ENCODE measurements at regions not wholly inside any gene's neighbourhood (a gene's known extent, or its start where the extent isn't known, plus 50 kb on each side); places are given as distances from the start of the nearest gene placed in this dataset.
"Not testable (repeated sequence)": the region's sequence is repeated elsewhere in the genome, so short reads cannot be mapped to it uniquely, and the experiment has no call there.

DNA sequence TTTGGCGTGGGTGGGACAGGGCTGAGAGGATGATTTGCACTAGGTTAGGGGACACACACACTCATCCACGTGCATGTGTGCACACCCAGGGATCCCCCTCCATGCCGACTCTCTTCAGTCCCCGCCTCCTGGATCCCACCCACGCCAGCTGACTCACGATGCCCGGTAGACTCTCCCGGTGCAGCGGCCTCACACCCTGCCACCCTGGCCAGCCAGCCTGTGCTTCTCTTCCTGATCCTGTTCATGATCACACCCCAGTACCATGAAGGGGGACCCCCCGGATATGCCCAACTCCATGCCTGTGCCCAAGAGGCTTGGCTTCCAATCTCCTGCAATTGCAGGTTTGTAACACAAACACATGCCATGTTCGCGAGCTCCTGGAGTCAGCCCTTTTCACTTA is 157.8 kb upstream of the HDAC4 start:
- DNase-seq, result no peak

- DNase-seq, result no peak
Observed at GRCh38 chr2:239557516-239557915, 156.7 kb upstream of the HDAC4 start.

DNA sequence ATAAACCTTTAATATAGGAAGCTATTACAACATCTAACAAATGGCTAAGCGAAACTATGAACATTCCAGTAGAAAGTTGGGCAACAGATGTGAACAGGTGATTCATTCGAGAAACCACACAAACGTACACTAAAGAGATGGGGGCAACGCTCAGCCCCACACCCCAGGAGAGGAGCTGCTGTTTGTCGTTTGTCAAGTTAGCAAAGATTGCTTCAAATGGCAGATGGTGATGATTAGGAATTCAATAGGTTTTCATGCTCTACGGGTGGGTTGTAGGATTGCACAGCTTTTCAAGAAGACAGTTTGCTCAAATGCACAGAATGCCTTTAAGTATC is 154.7 kb upstream of the HDAC4 start:
- DNase-seq, result no peak

DNA sequence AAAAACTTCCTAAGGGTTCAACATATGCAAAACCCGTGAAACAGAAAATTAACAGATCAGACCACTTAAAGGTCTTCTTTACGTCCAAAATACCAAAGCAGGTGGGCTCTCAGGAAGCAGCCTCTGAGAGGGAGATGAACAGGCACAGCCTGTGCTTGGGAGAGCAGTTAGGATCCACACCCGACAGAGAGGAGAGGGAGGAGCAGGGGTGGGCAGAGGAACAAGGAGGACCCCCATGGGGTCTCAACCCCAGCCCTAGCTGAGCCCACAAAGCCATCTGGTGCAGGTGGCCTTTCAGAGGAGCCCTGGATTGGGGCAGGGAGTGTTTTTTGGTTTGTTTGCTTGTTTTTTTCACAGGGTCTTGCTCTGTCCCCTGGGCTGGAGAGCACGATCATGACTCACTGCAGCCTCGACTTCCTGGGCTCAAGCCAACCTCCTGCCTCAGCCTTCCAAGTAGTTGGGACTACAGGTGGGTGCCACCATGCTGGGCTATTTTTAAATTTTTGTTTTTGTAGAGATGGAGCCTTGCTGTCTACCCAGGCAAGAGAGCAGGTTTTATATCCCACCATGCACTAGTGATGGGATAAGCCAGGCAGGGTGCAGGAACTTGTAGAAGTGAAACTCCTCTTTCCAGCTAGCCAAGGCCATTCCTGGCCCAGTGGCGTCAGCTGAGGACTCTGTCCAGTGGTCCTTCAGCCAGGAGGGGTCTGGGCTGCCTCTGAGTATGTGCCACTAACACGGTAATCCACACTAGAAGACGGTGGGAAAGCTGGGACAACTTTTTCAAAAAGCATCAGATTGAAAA is 154.1 kb upstream of the HDAC4 start:
- DNase-seq, result no peak

GRCh38 chr2:239553376-239554000 is 152.7 kb upstream of the HDAC4 start:
- DNase-seq, result no peak

- DNase-seq, result no peak
Observed at GRCh38 chr2:239552213-239552926, 151.6 kb upstream of the HDAC4 start.

DNA sequence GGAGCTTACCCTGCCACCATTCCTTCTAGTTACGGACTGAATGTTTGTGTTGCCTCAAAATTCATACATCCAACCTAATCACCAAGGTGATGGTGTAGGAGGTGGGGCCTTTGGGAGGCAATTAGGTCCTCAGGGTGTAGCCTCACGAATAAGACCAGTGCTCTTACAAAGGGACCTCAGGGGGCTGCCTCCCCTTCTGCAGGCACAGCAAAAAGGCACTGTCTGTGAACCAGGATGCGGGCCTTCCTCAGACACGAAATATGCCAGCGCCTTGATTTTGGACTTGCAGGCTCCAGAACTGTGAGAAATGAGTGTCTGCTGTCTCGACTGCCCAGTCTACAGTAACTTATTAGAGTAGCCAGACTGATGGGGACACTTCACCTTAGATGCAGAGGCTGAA is 150.4 kb upstream of the HDAC4 start:
- no peak for DNase-seq

GRCh38 chr2:239550357-239550756 is 149.5 kb upstream of the HDAC4 start:
- no peak for DNase-seq

DNA sequence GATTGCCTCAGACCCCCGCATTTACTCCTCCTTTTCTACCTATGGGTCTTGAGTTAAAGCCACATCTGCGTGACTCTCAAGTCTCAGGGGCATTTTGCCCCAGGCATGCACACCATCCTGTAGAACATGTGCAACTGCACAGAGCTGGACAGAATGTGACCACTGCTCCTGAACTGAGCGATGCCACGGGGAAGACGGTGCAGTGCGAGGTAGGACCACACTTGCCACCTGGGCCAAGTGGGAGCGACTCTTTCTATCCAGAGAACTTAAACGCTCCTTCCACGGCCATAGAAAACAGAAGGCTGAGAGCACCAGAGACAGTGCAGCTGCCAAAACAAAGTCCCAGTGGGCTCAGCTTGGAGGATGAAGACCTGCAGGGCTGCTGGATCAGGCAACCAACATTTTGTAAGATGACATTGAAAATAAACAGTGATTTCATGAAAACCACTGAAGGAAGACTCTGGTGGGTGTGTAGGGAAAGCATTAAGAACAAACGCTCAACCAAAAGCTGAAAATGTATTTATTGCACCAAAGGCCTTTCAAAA is 149.0 kb upstream of the HDAC4 start:
- DNase-seq, result no peak

- no peak for DNase-seq
Observed at GRCh38 chr2:239548965-239549595, 148.3 kb upstream of the HDAC4 start.

GRCh38 chr2:239548451-239548871 is 147.6 kb upstream of the HDAC4 start:
- DNase-seq, result no peak

GRCh38 chr2:239547140-239547539 is 146.3 kb upstream of the HDAC4 start:
- DNase-seq, result not testable (repeated sequence)

GRCh38 chr2:239546541-239546940 is 145.7 kb upstream of the HDAC4 start:
- no peak for DNase-seq

- DNase-seq, result no peak
Observed at GRCh38 chr2:239545741-239546392, 145.0 kb upstream of the HDAC4 start.

- DNase-seq, result no peak
Observed at GRCh38 chr2:239544918-239545465, 144.2 kb upstream of the HDAC4 start.

- DNase-seq, result no peak
Observed at GRCh38 chr2:239544143-239544917, 143.5 kb upstream of the HDAC4 start.

DNA sequence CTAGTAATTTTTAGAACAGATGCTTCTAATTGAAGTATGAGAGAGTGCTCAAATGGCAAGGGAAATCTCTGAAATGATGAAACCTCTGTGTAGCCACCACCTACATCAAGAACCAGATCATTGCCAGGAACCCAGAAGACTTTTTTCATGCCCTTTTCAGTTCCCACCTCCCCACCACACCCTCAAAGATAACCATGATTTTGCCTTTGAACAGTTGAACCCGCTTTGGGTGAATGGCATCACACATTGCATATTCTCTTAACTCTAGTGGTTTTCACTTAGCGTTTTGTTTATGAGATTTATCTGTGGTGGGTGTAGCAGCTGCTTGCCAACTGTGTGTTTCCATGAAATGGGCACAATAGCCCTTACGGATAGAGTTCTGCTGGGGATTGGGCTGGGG is 142.9 kb upstream of the HDAC4 start:
- no peak for DNase-seq

DNA sequence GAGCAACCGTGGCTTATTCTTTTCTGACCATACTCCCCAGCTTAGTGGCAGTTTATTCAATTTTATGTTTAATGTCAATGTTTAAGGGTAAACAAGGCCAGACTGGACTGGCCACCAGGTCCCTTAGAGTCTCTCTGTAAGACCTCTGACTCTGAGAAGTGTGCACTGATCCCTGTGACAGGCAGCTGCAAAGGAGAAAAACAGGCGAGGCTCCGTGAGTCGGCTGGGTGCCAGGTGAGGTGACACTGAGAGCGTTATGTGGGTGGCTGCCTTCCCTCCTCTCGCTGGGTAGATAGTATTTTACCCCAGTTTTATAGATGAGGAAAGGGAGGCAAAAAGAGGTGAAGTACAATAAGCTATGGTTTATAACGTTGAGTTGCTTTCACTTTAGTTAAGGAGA is 139.4 kb upstream of the HDAC4 start:
- no peak for DNase-seq

GRCh38 chr2:239539776-239540100 is 138.9 kb upstream of the HDAC4 start:
- DNase-seq, result no peak

DNA sequence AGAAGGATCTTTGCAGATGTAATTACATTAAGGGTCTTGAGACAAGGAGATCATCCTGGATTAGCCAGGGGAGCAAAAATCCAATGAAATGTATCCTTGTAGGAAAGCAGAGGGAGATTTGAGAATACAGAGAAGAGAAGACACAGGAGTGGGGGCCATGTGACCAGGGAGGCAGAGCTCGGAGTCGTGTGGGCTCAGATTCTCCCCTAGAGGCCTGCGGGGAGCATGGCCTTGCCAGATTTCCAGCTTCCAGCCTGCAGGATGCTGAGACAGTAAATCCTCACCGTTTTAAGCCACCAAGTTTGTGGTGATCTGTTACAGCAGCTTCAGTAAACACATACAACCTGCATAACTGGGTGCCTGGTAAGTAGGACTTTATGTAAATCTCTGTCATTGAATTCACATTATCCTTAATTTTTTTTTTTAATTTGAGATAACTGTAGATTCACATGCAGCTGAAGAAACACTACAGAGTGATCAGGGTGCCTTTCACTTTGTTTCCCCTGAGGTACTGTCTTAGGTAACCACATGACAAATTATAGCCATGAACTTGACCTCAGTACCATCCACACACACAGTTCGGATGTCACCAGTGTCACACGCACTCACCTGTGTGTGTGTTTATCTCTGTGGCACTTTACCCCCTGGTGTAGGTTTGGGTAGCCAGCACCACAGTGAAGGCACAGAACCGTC is 138.4 kb upstream of the HDAC4 start:
- DNase-seq, result no peak

GRCh38 chr2:239538357-239539052 is 137.7 kb upstream of the HDAC4 start:
- DNase-seq, result no peak
